Stomach (tissue), 4 donors: ENCODE measurements at regions not wholly inside any gene's neighbourhood (a gene's known extent, or its start where the extent isn't known, plus 50 kb on each side); places are given as distances from the start of the nearest gene placed in this dataset.

Source experiments
- EP300 ChIP-seq: sonication (generic); formaldehyde crosslinking; IDR thresholded peaks from one replicate; pipeline ENCODE4 v1.6.1; 2017; ENCODE audit warnings: antibody characterized with exemption
- POLR2AphosphoS5 ChIP-seq, 3 donors: sonication (generic); formaldehyde crosslinking; IDR thresholded peaks; one replicate each; pipeline ENCODE4 v1.6.1; 2016; ENCODE audit warnings: antibody characterized with exemption in 3 of 3
- TF ChIP-seq, protein P1 (sequence below), 7 experiments: fragments of 450-650 bp in 4 of 7; fragments of 200-600 bp in 3 of 7; sonication (generic) in 3 of 7; IDR thresholded peaks; one replicate each; pipeline ENCODE4 v1.5.1; 2016 to 2019; ENCODE audit warnings: antibody characterized with exemption in 7 of 7, control low read depth in 2 of 7, mild to moderate bottlenecking in 1 of 7

DNA sequence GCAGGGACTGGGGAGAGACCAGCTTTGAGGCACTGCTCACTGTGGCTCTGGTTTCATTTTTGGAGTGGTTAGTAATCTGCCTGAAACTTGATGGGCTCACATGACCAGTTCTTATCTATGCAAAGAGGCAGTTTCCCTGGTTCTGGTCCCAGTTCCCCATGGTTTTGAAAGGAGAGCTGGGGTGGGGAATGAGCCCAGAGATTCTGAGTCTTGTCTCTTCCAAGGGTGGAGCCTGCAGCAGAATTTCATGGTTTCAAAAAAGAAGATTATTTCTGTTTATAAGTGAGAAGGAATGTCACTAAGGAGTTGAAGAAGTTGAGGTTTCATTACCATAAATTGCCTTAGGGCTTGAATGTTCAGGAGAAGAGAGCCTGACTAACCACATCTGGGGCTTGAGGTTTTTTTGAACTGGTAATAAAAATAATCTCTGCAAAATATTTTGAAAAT, 190.2 kb upstream of the HABP2 start:
- TF ChIP-seq, protein P1, sequence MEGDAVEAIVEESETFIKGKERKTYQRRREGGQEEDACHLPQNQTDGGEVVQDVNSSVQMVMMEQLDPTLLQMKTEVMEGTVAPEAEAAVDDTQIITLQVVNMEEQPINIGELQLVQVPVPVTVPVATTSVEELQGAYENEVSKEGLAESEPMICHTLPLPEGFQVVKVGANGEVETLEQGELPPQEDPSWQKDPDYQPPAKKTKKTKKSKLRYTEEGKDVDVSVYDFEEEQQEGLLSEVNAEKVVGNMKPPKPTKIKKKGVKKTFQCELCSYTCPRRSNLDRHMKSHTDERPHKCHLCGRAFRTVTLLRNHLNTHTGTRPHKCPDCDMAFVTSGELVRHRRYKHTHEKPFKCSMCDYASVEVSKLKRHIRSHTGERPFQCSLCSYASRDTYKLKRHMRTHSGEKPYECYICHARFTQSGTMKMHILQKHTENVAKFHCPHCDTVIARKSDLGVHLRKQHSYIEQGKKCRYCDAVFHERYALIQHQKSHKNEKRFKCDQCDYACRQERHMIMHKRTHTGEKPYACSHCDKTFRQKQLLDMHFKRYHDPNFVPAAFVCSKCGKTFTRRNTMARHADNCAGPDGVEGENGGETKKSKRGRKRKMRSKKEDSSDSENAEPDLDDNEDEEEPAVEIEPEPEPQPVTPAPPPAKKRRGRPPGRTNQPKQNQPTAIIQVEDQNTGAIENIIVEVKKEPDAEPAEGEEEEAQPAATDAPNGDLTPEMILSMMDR (IDR thresholded peaks at IDR 0.05) = no peak
- no peak for TF ChIP-seq EP300
- TF ChIP-seq POLR2AphosphoS5 (IDR thresholded peaks at IDR 0.05) = no peak
